CD4-positive, alpha-beta memory T cell (primary cell): ENCODE measurements at regions not wholly inside any gene's neighbourhood (a gene's known extent, or its start where the extent isn't known, plus 50 kb on each side); places are given as distances from the start of the nearest gene placed in this dataset.
"Not testable (repeated sequence)": the region's sequence is repeated elsewhere in the genome, so short reads cannot be mapped to it uniquely, and the experiment has no call there.

ENCODE experiments used
- CTCF ChIA-PET: fragments of 350-600 bp; sonication (Branson Sonifier 250); formaldehyde crosslinking; loops from one replicate; lab custom pipeline; 2021; ENCODE audit warnings: inconsistent platforms; ENCODE audit not compliant: partially characterized antibody; lab: Charles Lee
- POLR2A ChIA-PET: fragments of 350-600 bp; sonication (Branson Sonifier 250); formaldehyde crosslinking; loops from one replicate; lab custom pipeline; 2021; ENCODE audit not compliant: partially characterized antibody; lab: Charles Lee
- DNase-seq, 5 donors: peaks; one replicate each; pipeline versions ENCODE4 v3.0.0 to v3.0.0-alpha.2; 2020 to 2022; ENCODE audit warnings: mixed read lengths in 1 of 5
- H3K27ac ChIP-seq: one replicate; pipeline ENCODE4 v1.7.0; 2013; ENCODE audit warnings: low read depth, low read length
- H3K27me3 ChIP-seq: 2 replicates; pipeline ENCODE4 v1.7.0; 2013; ENCODE audit warnings: mild to moderate bottlenecking, low read length, moderate library complexity; ENCODE audit not compliant: insufficient read depth
- H3K36me3 ChIP-seq: 2 replicates; pipeline ENCODE4 v1.7.0; 2013; ENCODE audit warnings: mild to moderate bottlenecking, low read length, moderate library complexity; ENCODE audit not compliant: insufficient read depth
- H3K4me1 ChIP-seq: 2 replicates; pipeline ENCODE4 v1.7.0; 2013; ENCODE audit warnings: mild to moderate bottlenecking, low read length, moderate library complexity; ENCODE audit not compliant: insufficient read depth
- H3K4me3 ChIP-seq, 2 donors: one replicate each; pipeline ENCODE4 v1.7.0; 2013; ENCODE audit warnings: low read length in 2 of 2, mild to moderate bottlenecking in 1 of 2
- H3K9me3 ChIP-seq, 2 donors: one replicate each; pipeline ENCODE4 v1.7.0; 2013; ENCODE audit warnings: low read length in 2 of 2, control low read depth in 1 of 2; ENCODE audit not compliant: control insufficient read depth in 1 of 2
- H3K27ac Mint-ChIP-seq, 7 donors: one replicate each; pipeline ENCODE4 v1.8.0; 2020 to 2021; ENCODE audit warnings: mixed read lengths in 7 of 7, mild to moderate bottlenecking in 6 of 7, inconsistent platforms in 3 of 7, moderate library complexity in 3 of 7
- H3K27me3 Mint-ChIP-seq, 2 donors: one replicate each; pipeline ENCODE4 v1.8.0; 2020 to 2021; ENCODE audit warnings: mixed read lengths in 2 of 2
- H3K36me3 Mint-ChIP-seq, 2 donors: one replicate each; pipeline ENCODE4 v1.8.0; 2020 to 2021; ENCODE audit warnings: mixed read lengths in 2 of 2, inconsistent platforms in 1 of 2, mild to moderate bottlenecking in 1 of 2
- H3K4me1 Mint-ChIP-seq, 4 donors: one replicate each; pipeline ENCODE4 v1.8.0; 2020 to 2021; ENCODE audit warnings: mixed read lengths in 4 of 4, mild to moderate bottlenecking in 1 of 4
- H3K4me3 Mint-ChIP-seq, 8 donors: one replicate each; pipeline ENCODE4 v1.8.0; 2020 to 2021; ENCODE audit warnings: mixed read lengths in 8 of 8, mild to moderate bottlenecking in 7 of 8, moderate library complexity in 6 of 8, inconsistent platforms in 3 of 8
- H3K9me3 Mint-ChIP-seq, 8 donors: one replicate each; pipeline ENCODE4 v1.8.0; 2020 to 2021; ENCODE audit warnings: mixed read lengths in 8 of 8, mild to moderate bottlenecking in 5 of 8, inconsistent platforms in 3 of 8, moderate library complexity in 1 of 8
- intact Hi-C: fragments of 100-400 bp; cut with micrococcal nuclease; formaldehyde crosslinking; loops from one replicate; pipeline ENCODE4 v1.15.1; 2023

DNA sequence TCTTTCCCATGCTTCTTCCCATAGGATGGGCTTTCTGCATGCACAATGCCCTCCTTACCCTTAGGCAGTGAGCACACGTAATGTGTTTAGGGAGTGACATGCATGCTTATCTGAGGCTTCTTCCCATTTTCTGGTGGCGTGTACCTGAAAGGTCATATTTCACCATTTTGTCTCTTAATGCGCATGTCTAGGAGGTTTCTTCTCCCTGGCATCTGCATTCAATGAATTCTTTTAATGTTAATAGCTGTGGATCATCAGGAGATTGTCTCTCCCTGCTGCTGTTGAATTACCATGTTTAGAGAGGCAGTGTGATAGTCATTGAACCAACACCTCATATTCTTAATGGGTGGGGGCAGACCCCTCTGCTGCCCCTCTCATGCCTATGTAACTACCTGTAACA lies 205.6 kb upstream of the SGO1 start:
- no peak overlapping the region for H3K27ac Mint-ChIP-seq
- peaks cover 0 to 4% (median 0%) of the 10 kb centered on the region in 8 donors for H3K9me3 Mint-ChIP-seq
- H3K36me3 Mint-ChIP-seq: peaks cover 0 to 5% of the 10 kb centered on the region in 2 donors
- intact Hi-C loops: no loop called here
- Histone ChIP-seq H3K9me3 (no peaks in the 10 kb centered on the region), H3K27ac (no peak overlapping the region), H3K4me3 (no peak overlapping the region), H3K4me1 (no peaks in the 10 kb centered on the region), H3K27me3 (no peaks in the 10 kb centered on the region), H3K36me3 (no peaks in the 10 kb centered on the region)
- ChIA-PET CTCF (interaction anchor here (0.9 kb wide), 1 partner anchor 10 kb away, joined by 3 read pairs; no protein-coding TSS in a partner anchor), POLR2A (no interaction called here)
- DNase-seq: no peak
- no peaks in the 10 kb centered on the region for H3K27me3 Mint-ChIP-seq
- H3K4me3 Mint-ChIP-seq: no peak overlapping the region
- H3K4me1 Mint-ChIP-seq: no peaks in the 10 kb centered on the region

DNA sequence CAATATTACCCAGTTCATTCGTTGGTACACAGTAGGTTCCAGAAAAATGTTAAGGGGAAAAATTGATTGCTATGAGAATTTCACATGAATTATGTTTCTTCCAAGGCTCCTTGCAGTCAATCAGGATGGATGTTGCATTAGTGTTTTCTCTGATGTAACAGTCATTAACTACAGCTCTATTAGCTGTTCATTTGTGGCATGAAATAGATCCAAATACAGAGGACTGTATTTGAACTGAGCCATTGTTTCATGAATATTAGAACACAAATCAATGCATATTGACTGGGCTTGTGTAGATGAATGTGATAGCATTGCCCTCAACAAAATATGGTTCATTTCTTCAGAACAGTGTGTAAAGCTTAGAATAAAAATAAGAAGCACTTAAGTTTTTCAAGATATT lies 203.0 kb upstream of the SGO1 start:
- H3K9me3 ChIP-seq: no peaks in the 10 kb centered on the region
- H3K27ac Mint-ChIP-seq: no peak overlapping the region
- no peaks in the 10 kb centered on the region for H3K27me3 ChIP-seq
- no peak overlapping the region for H3K4me3 Mint-ChIP-seq
- ChIA-PET CTCF (no interaction called here), POLR2A (no interaction called here)
- H3K27ac ChIP-seq: no peak overlapping the region
- H3K27me3 Mint-ChIP-seq: no peaks in the 10 kb centered on the region
- intact Hi-C loops: no loop called here
- H3K4me3 ChIP-seq: no peak overlapping the region
- no peaks in the 10 kb centered on the region for H3K36me3 ChIP-seq
- H3K4me1 Mint-ChIP-seq: no peaks in the 10 kb centered on the region
- H3K36me3 Mint-ChIP-seq: peaks cover 0 to 5% of the 10 kb centered on the region in 2 donors
- no peak for DNase-seq
- H3K9me3 Mint-ChIP-seq: peaks cover 0 to 4% (median 0%) of the 10 kb centered on the region in 8 donors
- H3K4me1 ChIP-seq: no peaks in the 10 kb centered on the region

DNA sequence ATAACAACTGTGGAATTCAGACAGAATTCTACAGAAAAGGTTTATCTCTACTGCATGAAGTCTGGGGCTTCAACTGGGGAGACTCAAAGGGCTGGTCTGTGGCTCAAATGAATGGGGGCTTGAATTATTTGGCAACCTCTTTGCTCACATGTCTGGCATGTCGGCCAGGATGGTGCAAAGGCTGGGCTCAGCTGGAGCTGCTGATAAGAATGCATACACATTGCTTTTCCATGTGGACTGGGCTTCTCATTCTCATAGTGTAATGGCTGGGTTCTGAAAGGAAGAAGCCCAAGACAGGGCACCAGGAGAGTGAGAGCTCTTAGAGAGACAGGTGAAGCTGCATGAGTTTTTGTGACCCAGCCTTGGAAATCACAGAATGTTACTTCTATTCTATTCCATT lies 194.3 kb upstream of the SGO1 start:
- Histone ChIP-seq H3K4me3 (no peak overlapping the region), H3K4me1 (no peaks in the 10 kb centered on the region), H3K36me3 (no peaks in the 10 kb centered on the region), H3K27me3 (no peaks in the 10 kb centered on the region), H3K9me3 (no peaks in the 10 kb centered on the region), H3K27ac (no peak overlapping the region)
- Mint-ChIP-seq H3K4me1 (no peaks in the 10 kb centered on the region), H3K27ac (no peak overlapping the region), H3K27me3 (no peaks in the 10 kb centered on the region), H3K4me3 (no peak overlapping the region), H3K9me3 (no peaks in the 10 kb centered on the region), H3K36me3 (peaks cover 0 to 10% of the 10 kb centered on the region in 2 donors)
- no peak for DNase-seq
- CTCF ChIA-PET: no interaction called here
- POLR2A ChIA-PET: no interaction called here
- intact Hi-C loops: no loop called here

- CTCF ChIA-PET: no interaction called here
- no peak overlapping the region for H3K27ac ChIP-seq
- peaks cover 0 to 10% of the 10 kb centered on the region in 2 donors for H3K36me3 Mint-ChIP-seq
- no peak for DNase-seq
- no peaks in the 10 kb centered on the region for H3K4me1 Mint-ChIP-seq
- H3K27me3 Mint-ChIP-seq: no peaks in the 10 kb centered on the region
- H3K9me3 ChIP-seq: no peaks in the 10 kb centered on the region
- no peak overlapping the region for H3K4me3 ChIP-seq
- no peaks in the 10 kb centered on the region for H3K27me3 ChIP-seq
- H3K27ac Mint-ChIP-seq: no peak overlapping the region
- no peaks in the 10 kb centered on the region for H3K9me3 Mint-ChIP-seq
- intact Hi-C loops: no loop called here
- H3K36me3 ChIP-seq: no peaks in the 10 kb centered on the region
- H3K4me1 ChIP-seq: no peaks in the 10 kb centered on the region
- no peak overlapping the region for H3K4me3 Mint-ChIP-seq
- POLR2A ChIA-PET: no interaction called here
Observed at GRCh38 chr3:20378315-20378714, 192.3 kb upstream of the SGO1 start.

DNA sequence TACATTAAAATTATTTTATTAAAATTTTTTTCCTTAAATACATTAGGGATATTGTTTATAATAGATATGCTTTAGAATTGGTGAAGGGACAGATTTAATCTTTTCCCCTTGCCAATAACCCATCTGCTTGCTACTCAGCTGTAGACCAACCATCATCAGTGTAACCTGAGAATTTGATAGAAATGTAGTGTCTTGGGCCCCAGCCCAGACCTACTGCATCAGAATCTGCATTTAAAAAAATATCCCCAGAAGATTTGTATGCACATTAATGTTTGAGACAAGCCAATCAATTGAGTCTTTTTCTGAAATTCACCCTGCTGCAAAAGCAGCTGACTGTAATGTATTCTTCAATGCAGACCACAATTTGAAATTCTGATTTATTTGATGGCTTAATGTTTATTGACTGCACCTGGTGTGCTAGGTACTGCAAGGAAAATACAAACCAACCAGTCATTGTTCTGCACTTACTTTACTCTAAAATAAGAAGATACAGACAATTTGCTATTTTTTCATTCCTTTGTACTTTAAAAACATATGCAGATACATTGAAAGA lies 190.7 kb upstream of the SGO1 start:
- Histone ChIP-seq H3K36me3 (no peaks in the 10 kb centered on the region), H3K9me3 (no peaks in the 10 kb centered on the region), H3K27me3 (no peaks in the 10 kb centered on the region), H3K4me3 (no peak overlapping the region), H3K27ac (no peak overlapping the region), H3K4me1 (no peaks in the 10 kb centered on the region)
- no peak for DNase-seq
- no peak overlapping the region for H3K27ac Mint-ChIP-seq
- intact Hi-C loops: no loop called here
- no peaks in the 10 kb centered on the region for H3K9me3 Mint-ChIP-seq
- CTCF ChIA-PET: no interaction called here
- peaks cover 0 to 14% of the 10 kb centered on the region in 2 donors for H3K36me3 Mint-ChIP-seq
- POLR2A ChIA-PET: no interaction called here
- H3K4me1 Mint-ChIP-seq: no peaks in the 10 kb centered on the region
- no peak overlapping the region for H3K4me3 Mint-ChIP-seq
- no peaks in the 10 kb centered on the region for H3K27me3 Mint-ChIP-seq

DNA sequence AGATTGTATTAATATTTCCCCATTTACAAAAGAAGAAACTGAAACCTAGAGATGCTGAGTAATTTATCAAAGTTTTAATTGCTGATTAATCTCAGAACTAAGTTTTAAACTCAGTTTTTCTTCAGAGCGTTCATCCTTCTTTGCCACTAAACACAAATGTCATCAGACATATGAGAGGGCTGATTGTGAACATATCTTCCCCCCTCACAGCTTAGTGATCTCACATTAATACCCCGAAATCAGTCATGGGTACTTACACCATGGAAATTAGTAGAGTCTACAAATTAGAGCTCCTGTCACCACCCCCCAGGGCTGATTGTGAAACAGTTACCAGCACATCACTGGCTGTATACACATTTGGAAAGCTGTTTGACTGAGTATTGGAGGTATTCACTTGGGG lies 189.3 kb upstream of the SGO1 start:
- intact Hi-C loops: no loop called here
- peaks cover 0 to 14% of the 10 kb centered on the region in 2 donors for H3K36me3 Mint-ChIP-seq
- H3K27me3 ChIP-seq: no peaks in the 10 kb centered on the region
- no peak for DNase-seq
- no peak overlapping the region for H3K27ac Mint-ChIP-seq
- CTCF ChIA-PET: no interaction called here
- H3K4me3 Mint-ChIP-seq: no peak overlapping the region
- no peaks in the 10 kb centered on the region for H3K4me1 ChIP-seq
- no peaks in the 10 kb centered on the region for H3K4me1 Mint-ChIP-seq
- H3K9me3 ChIP-seq: no peaks in the 10 kb centered on the region
- H3K9me3 Mint-ChIP-seq: no peaks in the 10 kb centered on the region
- H3K36me3 ChIP-seq: no peaks in the 10 kb centered on the region
- POLR2A ChIA-PET: interaction anchor here (0.6 kb wide), 1 partner anchor 80 kb away, joined by 3 read pairs; no protein-coding TSS in a partner anchor
- no peak overlapping the region for H3K27ac ChIP-seq
- H3K4me3 ChIP-seq: no peak overlapping the region
- H3K27me3 Mint-ChIP-seq: no peaks in the 10 kb centered on the region

DNA sequence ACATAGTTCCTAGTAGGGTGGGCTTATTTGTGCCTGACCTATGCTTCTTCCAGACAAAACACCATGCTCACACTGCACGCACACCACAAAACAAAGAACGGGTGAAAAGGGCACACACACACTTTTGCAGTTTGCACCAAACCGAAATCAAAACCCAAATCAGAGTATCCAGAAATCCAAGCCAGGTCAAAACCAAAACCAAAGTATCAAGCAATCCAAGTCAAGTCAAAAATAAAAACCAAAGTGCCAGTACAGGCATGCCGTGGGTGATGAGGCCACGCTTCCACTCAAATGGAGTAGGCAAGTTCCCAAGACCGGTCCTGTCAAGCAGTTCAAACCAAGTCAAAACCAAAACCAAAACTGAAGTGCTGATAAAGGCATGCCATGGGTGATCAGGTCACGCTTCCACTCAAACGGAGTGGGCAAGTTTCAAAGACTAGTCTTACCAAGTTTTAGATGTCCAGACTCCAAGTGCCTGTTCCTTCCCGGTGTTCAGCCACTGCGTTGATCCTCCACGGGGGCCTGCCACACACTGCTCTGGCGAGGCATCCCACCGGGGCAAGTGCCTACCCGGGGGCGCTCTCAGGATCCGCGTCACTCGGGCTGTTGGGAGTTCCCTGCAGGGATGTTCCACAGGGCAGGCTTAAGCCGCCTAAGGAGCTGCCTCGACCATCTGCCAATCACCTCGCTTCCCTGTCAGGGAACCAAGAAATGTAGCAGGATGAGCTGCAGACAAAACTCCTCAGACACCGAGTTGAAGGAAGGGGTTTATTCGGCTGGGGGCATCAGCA lies 184.5 kb upstream of the SGO1 start:
- H3K4me3 Mint-ChIP-seq: peak overlapping the region in 1 of 8 donors; percentile 1
- H3K27me3 ChIP-seq, H3K4me1 Mint-ChIP-seq, H3K36me3 ChIP-seq, H3K4me3 ChIP-seq, H3K27ac Mint-ChIP-seq, H3K4me1 ChIP-seq, H3K27ac ChIP-seq, H3K27me3 Mint-ChIP-seq, H3K9me3 ChIP-seq, intact Hi-C loops, H3K9me3 Mint-ChIP-seq, POLR2A ChIA-PET, DNase-seq, H3K36me3 Mint-ChIP-seq, CTCF ChIA-PET: not testable (repeated sequence)
